GM21825 (cell line): ENCODE measurements at regions not wholly inside any gene's neighbourhood (a gene's known extent, or its start where the extent isn't known, plus 50 kb on each side); places are given as distances from the start of the nearest gene placed in this dataset.
"Not testable (repeated sequence)": the region's sequence is repeated elsewhere in the genome, so short reads cannot be mapped to it uniquely, and the experiment has no call there.

Experiments used
- ATAC-seq: cut with Tn5 transposase; IDR thresholded peaks from one replicate; pipeline ENCODE4 v1.9.1; 2021; ENCODE audit warnings: mild to moderate bottlenecking, moderate library complexity; ENCODE audit not compliant: unreplicated experiment

DNA sequence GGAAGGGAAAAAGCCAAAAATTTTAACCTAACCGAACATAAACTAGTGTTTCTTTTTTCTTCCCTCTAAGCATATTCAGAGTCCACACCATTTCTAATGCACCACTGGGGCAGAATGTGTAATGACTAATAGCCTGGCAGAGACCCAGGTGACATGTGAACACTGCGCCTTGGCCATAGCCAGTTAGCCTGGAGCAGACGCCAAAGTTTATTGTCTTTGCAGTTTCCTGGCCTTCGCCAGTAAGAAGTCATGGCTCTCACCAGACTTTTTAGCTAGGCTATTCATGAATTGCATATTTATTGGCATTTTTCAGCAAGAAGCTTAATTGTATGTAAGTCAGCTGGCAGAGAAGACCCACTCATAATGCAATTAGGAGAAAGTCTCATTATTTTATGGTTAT is 182.8 kb upstream of the SLC27A6 start:
- no peak for ATAC-seq

DNA sequence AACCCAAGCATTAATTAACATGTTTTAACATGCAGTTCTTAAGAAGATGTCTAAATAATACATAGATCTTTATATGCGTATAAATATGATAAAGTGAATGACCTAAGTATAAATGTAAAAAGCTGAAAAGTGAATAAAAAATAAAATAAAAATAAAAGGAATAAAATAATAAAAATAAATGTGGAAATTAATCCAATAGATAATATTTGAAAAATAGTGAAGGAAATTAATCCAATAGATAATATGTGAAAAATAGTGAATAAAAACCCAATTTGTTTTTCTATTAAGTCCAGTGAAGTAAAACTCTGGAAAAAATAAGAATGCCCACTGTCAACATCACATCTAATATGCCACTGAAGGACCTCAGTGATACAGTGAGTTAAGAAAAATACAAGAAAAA is 180.6 kb upstream of the SLC27A6 start:
- ATAC-seq = no peak

DNA sequence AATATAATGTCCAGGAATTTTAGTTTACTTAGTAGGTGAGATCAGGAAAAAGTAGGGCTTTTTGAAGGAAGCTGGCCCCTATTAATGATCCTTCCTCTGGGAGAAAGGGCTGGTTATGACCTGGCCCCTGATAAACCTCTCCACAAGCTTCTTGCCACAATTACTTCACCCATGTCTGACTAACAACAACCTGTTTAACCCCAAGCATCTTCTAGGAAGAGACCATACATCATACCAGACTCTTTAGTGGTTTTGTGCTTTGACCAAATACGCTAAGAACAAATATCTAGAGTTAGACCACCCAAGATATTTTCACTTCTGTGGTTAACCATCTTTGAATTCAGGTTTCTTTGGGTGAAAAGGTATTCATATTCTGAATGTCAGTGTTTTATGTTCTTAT is 174.0 kb upstream of the SLC27A6 start:
- ATAC-seq = no peak

DNA sequence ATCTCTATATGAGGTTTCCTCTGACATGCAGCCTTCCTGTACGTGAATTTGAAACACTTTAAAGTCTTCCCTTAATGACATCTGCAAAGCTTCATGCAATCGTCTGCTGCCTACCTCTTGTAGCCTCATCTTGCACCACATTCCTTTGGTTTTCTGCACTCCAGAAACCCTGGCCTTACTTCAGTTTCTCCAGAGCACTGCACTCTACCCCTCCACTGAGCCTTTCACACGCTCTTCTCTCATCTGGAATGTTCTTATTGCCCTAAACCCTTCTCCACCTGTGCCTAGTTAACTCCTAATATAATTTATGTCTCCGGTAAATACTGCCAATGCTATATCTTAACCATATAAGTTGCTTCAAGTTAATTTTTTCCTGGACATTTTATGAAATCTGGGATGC is 168.8 kb upstream of the SLC27A6 start:
- no peak for ATAC-seq

DNA sequence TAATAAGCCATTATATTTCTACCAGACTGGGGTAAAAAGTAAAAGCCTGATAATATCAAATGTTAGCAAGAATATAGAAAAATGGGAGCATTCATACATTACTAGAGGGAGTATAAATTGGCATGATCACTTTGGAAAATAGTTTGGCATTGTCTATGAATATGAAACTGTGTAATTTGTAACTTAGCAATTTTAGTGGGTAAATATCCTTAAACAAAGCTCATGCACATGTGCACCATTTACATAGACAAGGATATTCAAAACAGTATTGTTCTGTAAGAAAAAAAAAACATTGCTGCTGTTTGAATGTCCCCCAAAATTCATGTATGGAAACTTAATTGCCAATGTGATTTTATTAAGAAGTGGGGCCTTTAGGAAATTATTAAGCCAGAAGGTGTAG is 166.4 kb upstream of the SLC27A6 start:
- ATAC-seq = no peak

DNA sequence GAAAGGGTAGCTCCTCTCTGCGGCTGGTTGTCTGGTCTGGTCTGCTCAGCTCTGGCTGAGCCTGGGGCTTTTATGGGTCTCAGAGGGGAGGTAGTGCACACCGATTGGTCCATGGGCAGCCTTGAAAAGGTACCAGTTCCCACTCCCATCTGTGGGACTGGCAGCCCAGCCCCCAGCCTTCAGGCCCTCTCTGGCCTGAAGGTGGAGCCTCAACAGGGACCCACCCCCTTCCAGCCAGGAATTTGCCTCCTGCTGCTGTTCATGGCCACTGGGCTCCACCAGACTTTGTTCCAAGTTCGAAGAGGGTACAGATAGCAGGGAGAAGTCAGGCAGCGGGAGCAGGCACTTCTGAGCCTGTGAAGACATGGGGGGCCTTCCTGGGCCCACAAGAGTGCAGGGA is 165.3 kb upstream of the SLC27A6 start:
- no peak for ATAC-seq

DNA sequence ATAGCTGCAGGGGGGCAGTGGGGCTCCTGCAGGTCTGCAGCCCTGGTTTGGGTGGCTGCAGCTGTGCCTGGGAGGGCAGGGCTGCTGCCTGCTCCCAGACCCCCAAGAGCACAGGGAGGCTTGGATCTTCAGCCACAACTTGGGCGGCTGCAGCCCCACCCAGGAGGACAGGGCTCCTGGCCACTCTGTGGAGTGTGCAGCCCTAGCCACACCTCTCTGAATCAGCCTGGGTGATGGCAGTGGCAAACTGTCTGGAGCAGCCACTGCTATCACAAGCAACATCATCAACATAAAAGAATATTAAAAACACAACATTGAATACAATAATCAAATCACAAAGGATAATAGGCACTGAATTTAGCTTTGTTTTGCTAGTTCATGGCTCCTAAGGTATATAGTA is 164.9 kb upstream of the SLC27A6 start:
- ATAC-seq = no peak

DNA sequence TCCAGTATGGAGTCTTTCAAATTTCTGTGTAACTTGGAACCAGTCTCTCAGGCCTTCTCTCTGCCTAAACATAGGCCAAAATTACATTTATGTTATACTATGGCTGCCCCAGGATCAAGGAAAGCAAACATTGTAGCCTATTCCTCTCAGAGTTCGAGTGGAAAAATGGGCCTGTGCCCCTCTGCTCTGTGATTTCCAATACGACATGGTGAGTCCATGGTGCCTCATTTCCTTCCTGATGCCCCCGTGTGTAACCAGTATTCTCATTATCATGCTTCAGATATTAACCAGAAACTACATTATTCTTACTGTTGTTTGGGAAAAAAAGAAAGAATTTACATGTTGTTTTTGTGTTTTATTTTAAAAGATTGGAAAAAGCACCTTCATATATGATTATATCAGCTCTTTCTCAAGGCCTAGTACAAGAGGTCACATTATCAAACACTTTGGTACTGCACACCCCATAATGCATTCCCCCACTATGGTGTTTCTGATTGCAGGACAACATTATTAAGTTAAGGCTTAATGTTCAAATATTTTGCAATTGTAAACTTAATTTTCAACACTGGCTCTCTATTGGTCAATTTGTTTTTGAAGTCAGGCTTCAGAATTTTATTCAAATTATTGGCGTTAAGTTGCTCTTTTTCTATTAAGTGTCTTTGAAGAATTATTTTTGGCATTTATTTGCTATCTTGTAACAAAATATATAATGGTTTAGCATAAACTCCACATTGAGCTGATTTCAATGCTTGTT is 151.8 kb upstream of the SLC27A6 start:
- ATAC-seq = no peak

DNA sequence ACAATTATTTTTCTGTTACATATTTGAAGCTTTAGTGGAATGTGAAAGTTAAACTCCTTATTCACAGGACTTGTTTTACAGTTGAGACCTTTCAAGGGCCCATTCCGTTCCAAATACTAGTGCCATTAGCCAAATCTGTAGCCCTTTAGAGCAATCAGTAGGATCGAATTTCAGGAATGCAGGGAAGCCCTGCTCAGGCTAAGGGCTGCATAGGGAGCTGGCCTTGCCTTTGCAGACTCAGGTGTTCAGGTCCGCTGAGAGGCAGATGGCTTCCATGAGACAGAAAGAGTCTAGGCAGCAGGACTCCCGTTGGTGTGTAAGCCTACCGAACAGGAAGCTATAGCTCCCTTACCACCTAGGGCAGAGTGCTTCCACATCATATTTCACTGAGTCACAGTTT is 150.1 kb upstream of the SLC27A6 start:
- no peak for ATAC-seq

DNA sequence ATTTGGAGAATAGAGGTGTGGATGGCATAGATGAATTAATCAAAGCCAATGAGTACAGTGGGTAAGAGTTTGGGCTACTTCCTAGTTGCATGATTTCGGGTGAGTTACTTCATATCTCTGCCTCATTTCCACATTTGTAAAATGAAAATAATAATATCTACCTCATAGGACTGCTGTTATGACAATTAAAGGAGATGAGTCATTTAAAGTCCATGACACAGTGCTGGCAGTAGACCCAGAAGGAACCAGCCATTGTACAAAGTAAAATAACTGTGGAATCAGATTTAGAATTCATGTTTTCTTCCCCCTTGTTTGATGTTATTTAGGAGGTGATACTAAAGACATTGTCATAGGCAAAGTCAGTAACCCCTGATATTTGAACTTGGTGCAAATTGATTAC is 139.5 kb upstream of the SLC27A6 start:
- ATAC-seq = no peak

DNA sequence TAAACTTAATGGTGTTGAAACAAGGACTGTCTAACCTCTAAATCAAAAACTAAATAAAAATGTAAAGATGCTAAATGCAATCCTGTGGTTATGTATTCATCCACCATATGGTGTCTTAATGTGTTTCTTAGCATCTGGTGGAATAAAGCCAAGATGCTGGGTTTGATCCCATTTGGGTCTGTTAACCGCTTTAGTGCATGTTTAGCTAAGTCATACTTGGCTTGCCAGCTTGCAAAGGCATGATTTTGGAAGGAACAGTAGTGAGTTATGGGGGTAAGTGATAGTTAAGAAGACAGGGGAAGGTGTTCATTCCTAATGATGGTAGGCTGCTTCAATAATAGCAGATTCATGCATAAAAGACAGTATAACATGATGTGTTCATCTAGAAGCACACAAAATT is 139.0 kb upstream of the SLC27A6 start:
- no peak for ATAC-seq

DNA sequence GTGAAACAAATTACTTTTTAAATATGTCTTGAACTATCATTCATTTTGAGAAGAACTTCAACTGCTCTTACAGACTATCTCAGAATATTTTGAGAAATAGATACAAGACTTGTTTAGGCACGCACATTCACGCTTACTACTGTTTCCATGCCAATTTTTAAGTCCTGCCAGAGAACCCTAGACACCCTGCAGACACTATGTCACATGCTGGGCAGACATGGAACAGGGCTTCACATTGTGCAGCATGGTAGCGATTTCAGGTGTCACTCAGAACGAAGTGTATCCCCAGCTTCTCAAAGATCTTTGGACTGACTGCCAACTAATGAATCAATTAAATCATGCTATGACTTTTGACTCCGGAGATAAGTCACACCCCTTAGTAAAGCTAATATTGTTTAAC is 128.7 kb upstream of the SLC27A6 start:
- no peak for ATAC-seq

DNA sequence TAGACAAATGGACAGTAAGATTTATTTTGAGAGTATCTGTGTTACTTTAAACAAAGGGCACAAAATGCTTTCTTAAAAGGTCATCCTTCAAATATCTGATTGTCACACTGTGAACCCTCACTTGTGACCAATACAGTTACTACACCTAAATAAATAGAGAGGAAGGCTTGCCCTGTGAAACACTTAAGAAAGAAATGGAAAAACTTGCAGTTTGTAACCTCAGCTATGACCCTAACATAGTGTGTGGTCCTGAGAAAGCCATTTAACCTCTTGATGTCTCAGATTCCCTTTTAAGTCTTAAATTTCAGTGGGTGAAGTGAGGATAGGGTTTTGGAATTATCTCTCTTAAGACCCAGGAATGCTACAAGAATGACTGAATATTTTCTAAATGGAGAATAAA is 126.7 kb upstream of the SLC27A6 start:
- ATAC-seq = no peak

DNA sequence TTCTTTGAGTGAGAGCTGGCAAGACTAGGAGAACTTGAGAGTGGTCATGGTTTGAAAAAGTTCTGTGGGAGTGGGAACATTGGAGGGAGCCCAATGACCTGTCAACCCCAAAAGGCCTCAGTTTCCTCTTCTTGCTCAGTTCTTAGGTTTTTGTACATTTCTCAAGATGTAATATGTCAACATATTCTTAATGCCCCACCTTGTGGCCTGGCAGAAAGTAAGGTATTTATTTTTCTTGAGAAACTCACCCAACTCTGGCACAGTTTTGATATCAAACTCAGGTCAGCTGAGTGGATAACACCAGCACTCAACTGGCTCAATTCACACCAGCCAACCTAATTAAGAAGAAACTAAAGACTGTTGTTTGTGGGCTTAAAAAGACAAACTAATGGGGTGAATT is 123.0 kb upstream of the SLC27A6 start:
- no peak for ATAC-seq

DNA sequence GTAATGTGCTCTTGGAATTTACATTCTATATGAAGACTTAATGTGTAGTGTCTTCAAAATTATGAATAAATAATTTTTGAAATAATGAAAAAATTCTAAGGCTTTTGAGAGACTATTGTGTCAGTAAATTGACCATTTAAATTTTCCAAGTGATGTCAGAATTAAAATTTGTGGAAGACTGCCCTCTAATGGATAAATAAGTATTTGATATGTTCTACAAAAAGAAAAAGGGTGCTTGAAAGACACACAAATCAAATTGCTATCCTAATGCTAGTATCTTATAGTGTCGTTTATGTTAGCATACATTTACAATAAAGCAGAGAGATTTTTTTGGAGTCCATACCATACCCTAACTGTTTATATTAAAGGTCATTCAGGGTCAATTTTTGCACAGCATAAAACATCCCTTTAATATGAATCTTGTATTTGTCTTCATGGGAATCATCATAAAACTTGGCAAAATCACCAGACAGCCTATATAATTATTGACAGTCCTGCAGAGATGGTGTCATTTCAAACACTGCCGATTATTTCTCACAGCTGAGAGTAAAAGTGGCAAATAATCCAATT is 120.8 kb upstream of the SLC27A6 start:
- ATAC-seq = no peak

DNA sequence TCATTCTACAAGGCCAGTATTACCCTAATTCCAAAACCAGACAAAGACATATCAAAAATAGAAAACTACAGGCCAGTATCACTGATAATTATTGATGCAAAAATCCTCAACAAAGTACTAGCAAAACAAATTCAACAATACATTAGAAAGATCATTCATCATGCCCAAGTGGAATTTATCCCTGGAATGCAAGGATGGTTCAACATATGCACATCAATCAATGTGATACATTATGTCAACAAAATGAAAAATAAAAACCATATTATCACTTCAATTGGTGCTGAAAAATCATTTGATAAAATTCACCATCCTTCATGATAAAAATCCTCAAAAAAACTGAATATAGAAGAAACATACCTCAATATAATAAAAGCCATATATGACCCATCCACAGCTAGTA is 115.2 kb upstream of the SLC27A6 start:
- no peak for ATAC-seq

DNA sequence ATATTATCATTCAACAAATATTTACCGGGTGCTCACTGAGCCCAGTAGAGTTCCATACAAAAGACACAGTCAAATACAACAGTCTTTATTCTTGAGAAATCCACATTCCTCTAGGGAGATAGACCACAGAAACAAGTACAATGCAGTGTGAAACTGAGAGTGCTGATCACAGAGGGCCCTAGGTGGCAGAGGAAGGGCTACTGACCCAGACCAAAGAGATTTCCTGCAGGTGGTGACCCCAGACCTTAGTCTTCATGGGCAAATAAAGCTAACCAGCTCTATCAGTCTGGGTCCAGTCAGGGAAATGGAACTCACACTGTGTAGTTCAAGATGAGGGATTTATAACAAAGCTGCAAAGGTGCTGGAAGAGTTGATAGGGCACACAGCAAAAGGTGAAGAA is 110.4 kb upstream of the SLC27A6 start:
- no peak for ATAC-seq

DNA sequence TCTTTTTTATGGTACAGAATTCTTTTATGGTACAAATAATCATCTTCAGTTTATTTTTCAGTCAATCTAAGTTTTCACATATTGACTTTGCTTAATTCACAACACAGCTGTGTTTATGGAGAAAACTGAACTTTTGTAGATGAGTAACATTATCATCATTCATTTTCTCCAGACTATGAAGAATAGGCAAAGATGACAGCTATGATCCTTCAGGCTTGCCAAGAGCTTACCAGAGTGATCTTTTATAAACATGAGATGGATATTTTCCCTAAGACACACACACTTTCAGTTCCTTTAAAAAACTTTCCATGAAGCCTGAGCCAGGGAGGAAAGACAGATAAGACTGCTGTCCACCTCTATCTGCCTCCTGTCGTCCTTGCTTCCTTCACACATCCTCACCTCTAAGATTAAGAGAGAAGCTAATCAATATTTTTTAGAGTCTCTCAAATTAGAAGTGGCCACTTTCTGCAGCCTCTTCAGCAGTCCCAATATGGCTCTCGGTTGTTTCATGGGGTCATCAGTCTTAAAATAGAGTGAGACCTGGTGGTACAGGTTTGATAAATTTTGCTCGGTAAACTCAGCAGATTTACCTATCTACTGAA is 108.1 kb upstream of the SLC27A6 start:
- no peak for ATAC-seq

DNA sequence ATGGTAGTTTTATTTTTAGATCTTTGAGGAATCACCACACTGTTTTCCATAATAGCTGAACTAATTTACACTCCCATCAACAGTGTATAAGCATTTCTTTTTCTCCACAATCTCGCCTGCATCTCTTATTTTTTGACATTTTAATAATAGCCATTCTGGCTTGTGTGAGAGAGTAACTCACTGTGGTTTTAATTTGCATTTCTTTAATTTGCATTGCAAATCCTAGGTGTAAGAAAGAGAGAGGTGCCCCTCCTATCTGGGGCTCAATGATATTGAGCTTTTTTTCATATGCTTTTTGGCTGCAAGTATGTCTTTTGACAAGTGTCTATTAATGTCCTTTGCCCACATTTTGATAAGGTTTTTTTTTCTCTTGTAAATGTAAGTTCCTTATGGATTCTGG is 106.3 kb upstream of the SLC27A6 start:
- ATAC-seq = no peak

DNA sequence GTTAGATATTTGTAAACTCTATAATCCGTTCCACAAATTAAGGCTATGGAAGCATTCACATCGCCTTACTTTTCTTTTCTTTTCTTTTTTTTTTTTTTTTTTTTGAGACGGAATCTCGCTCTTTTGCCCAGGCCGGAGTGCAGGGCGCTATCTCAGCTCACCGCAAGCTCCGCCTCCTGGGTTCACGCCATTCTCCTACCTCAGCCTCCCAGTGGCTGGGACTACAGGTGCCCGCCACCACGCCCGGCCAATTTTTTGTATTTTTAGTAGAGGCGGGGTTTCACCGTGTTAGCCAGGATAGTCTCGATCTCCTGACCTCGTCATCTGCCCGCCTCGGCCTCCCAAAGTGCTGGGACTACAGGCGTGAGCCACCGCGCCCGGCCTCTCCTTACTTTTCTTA is 104.1 kb upstream of the SLC27A6 start:
- ATAC-seq = not testable (repeated sequence)

DNA sequence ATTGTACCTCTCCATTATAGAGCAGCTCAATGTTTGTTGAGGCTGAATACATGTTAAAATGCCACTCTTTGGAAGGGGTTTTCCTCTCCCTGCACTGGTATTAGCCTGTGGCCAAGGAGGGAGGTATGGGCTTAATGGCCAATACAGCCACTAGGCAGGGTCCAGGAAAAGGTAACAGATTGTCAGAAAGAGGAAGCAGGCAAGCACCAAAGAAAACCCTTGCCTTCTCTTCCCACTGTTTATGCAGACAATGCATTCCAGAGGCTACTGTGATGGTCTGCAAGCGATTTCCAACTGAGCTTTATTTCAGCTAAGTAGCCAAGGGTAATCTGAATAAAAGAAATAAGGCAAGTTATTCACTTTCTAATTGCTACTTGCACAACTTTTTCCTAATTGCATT is 95.3 kb upstream of the SLC27A6 start:
- ATAC-seq = no peak

DNA sequence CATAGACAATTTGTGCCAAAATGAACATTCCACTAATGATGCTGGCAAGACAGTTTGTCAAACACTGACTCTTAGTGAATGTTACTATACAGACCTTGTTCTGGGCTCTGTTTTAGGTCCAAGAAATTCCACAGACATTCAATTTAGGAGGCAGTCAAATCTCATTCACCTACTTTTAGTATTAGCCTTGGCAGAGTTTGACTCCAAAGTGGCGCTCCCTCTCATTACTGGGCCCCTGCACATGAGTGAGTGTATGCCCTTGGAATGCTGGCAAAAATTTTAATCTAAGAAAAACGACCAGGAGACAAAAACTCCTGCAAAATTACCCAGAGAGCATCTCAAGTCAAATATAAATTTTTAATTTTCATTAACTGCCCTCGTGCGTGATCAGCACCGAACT is 94.9 kb upstream of the SLC27A6 start:
- no peak for ATAC-seq

DNA sequence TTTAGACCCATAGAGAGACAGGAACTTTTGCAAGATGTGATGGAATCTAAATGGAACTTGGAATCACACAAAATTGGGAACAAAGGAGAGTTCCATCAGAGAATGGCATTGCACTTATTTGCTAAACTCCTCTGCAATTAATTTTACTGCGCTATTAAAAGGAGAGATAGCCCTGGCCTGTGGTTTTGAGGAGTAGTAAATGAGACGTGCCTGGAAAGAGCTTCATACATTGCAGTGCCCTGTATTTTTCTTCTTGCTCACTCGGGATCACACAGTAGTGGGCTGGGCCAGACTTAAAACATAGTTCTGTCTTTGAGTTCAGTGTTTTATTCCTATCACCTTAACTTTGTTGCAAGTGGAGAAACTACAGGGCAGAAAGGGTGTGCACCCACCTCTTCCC is 94.4 kb upstream of the SLC27A6 start:
- ATAC-seq = no peak
